NCI-H2081 (cell line): ENCODE measurements at regions not wholly inside any gene's neighbourhood (a gene's known extent, or its start where the extent isn't known, plus 50 kb on each side); places are given as distances from the start of the nearest gene placed in this dataset.
A peak's percentile ranks its signal among the peaks of the same experiment; 100 is the strongest.
"Not testable (repeated sequence)": the region's sequence is repeated elsewhere in the genome, so short reads cannot be mapped to it uniquely, and the experiment has no call there.

Source experiments
- DNase-seq, 2 experiments: peaks; one replicate each; lab custom pipeline; 2025; lab: John Stamatoyannopoulos, UW

GRCh38 chr20:57999465-58000111 lies 228.9 kb downstream of the ANKRD60 start:
- DNase-seq, result peak; percentile 32 to 75

DNA sequence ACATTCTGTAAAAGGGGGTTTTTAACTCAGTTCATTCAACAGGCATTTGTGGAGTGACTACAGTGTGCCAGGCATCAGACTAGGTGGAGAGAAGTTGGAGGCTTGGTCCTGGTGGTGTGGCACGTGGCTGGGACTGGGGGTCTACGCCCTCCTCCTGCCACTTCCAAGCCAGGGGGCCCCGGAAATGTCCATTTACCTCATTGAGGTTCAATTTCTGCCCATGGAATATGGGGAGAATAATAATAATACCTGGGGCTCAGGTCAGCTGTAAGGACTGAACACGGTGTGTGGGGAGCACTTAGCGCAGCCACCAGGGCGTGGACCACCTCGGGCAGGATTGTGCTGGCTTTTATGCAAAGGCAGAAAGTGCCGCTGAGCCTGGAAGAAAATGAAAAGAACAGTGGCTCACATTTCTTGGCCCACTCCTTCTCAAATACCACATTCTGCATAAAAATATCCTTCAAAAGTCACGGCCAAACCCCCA lies 229.4 kb downstream of the ANKRD60 start:
- no peak for DNase-seq

- no peak for DNase-seq
Observed at GRCh38 chr20:57998276-57998675, 230.2 kb downstream of the ANKRD60 start.

DNA sequence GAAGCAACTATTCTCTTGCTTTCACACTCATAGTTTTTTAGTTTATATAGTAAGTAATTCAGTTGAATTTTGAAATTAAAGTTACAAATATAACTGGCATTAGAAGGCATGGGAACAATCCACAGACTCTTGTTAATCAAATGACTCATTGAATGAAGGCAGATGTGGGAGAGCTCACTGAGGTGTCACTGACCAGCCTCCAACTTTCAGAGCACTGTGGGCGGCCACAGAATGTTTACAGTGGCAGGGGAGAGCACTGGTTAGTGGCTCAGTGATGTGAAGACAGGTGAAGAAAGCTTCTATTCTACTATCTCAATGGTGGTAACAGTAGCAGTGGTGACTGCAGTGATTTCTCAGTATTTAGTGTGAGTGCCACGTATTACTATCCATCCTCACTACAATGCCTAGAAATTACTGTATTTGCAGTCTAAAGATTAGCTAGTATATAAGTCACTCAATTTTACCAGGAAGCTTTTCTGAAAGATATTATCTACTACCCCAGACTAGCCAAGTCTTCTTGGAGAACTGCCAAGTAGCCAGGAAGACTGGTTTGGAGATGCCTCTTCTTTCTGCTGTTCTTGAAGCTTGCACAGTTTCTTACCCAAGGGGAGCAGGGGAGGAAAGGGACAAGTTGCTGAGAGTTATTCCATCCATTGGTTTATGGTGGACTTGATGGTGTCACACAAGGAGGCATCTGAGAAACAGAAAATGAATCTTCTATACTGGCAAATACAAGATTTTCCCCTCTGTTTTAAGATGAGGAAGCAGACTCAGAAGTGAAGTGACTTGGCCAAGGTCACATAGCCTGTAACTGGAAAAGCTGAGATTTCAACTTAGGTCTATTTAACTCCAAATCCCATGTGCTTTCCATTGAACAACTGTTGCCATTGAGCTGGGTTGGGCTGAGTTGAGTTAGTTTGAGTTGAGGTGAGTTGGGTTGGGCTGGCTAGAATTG lies 231.2 kb downstream of the ANKRD60 start:
- DNase-seq, result no peak

DNA sequence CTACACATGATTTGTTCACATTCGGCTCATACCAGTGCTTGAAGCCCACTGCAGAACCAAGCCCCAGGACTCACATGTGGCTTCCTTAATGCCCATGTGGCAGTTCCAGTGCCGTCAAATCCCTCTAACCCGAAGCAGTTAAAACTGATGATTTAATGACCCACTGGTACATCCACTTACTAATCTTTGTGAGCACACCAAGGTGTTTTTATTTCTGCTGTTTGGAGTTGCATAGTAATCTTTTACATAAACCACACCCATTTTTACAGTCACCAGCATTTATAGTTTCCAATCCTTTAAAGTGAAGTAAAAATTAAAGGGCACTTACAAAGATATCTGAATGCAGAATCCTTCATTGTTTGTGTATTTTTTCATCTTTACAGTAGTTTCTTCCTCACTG lies 232.0 kb downstream of the ANKRD60 start:
- DNase-seq, result no peak

DNA sequence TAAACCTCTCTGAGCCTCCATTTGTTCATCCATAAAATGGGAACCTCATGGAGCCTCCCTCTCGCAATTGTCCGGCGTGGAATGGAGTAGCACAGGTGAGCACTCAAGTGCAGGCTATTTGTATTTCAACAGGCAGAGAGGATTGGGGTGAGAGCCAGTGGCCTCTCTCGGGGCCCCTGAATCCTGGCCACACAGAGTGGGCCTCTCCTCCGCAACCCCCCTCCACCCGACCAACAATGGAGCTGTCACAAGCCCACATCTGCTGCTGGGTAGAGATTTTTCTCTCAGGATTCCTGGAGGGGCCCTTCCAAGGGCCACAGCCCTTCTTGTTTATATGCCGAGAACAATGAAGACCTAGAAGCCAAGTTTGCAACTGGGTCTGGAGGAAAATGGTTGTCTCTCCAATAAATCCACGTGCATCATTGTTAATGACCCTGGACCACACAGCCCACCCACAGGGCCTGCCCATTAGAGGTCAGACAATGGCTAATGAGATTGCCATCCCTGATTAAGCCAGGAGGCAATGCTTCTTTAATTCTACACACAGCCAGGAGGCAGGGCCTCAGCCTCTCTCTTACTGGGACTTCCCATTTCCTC lies 233.0 kb downstream of the ANKRD60 start:
- DNase-seq, result no peak

- DNase-seq, result peak; percentile 40 to 74
Observed at GRCh38 chr20:57993716-57994431, 234.6 kb downstream of the ANKRD60 start.

DNA sequence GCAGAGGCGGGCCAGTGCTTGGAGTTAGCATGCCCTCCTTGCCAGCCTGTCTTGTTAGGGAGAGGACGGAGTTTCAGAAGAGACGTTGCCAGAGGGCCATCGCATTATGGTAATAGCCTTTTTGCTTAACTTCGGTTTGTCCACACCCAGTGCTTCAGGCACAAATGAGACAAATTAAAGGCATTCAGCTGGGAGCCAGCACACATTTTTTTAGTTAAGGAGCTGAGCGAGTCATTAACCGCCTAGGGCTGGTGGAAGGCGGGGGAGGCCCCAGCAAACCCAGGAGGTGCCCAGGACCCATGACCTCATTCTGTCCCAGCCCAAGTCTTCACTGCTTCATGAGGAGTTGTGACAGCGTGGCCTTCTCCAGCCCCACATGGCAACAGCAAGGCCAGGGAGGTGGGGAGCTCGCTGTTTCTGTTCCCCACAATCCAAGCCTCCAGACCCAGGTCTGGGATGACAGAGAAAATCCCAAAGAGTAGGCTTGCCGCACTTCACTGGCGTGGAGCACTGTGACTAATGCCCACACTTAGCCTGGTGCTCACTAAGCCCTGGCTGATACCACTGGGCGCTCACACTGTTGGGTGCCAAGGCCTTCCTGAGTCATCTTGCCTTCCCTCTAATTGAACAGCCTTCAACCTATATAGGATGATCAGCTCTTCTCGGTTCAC lies 237.1 kb downstream of the ANKRD60 start:
- no peak for DNase-seq

- no peak for DNase-seq
Observed at GRCh38 chr20:57990396-57990987, 238.0 kb downstream of the ANKRD60 start.

GRCh38 chr20:57988828-57989227 lies 239.6 kb downstream of the ANKRD60 start:
- no peak for DNase-seq

- no peak for DNase-seq
Observed at GRCh38 chr20:57988422-57988821, 240.0 kb downstream of the ANKRD60 start.

GRCh38 chr20:57987659-57988058 lies 240.8 kb downstream of the ANKRD60 start:
- peak in 1 of 2 experiments; percentile 29 for DNase-seq

- DNase-seq, result no peak
Observed at GRCh38 chr20:57986666-57987065, 241.8 kb downstream of the ANKRD60 start.

DNA sequence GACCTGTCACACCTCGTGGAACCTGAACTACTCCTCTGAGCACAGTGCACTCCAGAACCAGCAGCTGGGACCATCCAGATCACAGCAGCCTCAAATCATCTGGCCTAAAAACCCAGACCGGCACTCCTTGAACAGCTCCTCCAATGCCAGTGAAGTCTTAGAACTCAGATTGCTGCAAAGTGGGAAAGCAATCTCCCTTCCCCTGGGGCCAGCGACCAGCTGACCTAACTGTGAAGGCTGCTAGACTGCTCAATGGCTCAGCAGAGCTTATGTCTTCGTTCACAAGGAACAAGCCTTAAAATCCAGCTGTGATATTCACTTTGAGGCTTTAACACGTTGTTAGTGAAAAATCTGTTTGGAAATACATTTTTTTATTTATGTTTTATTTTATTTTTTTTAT lies 243.2 kb downstream of the ANKRD60 start:
- no peak for DNase-seq

DNA sequence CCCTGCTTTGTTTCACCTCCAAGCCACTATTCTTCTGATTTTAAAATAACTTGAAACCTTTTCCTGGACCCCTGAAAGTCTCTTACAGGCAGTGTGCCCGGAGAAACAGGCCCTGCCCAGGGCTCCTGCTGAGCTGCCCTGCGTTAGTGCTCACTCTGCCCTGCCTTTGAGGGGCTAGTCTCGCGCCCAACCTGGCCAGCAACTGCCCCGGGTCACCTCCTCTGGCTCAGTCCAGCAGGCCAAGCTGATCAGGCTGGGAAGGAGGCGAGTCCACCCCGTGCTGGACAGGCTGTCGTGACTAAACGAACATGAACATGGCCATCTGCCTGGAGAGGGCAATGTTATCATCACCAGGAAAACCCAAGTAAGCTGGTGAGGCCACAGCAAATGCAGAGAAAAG lies 245.4 kb downstream of the ANKRD60 start:
- DNase-seq, result no peak

DNA sequence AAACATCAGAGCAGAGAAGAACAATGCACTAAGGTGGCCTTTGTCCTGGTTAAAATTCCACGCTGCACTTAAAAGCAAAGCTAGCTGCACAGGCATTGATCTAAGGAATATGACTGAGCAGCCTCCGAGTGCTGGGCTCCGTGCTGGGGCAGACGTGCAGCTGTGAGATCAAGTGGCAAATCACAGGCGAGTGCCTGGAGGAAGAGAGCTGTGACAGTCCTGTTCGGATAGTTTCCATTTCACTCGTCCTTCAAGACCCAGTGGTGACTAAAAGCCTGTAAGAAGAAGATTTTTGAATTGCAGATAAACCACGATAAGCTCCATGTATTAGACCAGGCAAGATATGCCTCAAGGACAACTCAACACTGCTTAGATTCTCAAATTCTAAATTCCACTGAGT lies 247.9 kb downstream of the ANKRD60 start:
- DNase-seq, result no peak

- no peak for DNase-seq
Observed at GRCh38 chr20:57977569-57977968, 250.9 kb downstream of the ANKRD60 start.

GRCh38 chr20:57977141-57977540 lies 251.3 kb downstream of the ANKRD60 start:
- DNase-seq, result no peak

DNA sequence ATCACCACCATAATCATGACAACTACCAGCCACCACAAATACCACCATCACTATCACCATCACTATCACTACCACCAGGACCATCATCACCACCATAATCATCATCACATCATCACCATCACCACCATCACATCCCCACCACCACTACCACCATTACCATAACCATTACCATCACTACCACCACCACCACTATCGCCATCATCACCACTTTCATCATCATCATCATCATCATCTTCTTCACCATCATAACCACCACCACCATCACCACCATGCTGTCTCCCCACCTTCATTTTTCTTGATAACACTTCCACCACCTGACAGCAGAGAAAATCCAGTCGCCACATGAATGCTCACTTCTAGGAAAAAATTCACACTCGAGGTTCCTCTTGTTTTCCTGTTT lies 253.6 kb downstream of the ANKRD60 start:
- DNase-seq, result no peak

GRCh38 chr20:57973886-57974285 lies 254.6 kb downstream of the ANKRD60 start:
- DNase-seq, result no peak

DNA sequence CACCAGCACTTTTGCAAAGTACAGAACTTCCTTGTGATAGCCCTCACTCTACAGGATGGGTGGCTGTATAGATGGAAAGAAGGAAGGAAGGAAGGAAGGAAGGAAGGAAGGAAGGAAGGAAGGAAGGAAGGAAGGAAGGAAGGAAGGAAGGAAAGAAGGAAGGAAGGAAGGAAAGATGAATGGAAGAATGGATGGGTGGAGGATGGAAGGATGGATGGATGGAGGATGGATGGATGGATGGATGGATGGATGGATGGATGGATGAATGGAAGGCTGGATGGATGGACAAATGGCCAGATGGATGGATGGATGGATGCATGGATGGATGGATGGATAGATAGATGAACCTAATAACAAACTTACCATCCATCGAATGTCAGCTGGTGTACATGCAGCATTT lies 256.9 kb downstream of the ANKRD60 start:
- not testable (repeated sequence) for DNase-seq
